HuH-7.5 (cell line): ENCODE measurements at regions not wholly inside any gene's neighbourhood (a gene's known extent, or its start where the extent isn't known, plus 50 kb on each side); places are given as distances from the start of the nearest gene placed in this dataset.
"Not testable (repeated sequence)": the region's sequence is repeated elsewhere in the genome, so short reads cannot be mapped to it uniquely, and the experiment has no call there.

Source experiments
- DNase-seq: peaks from one replicate; pipeline ENCODE4 v3.0.0; 2011; ENCODE audit warnings: low spot score

DNA sequence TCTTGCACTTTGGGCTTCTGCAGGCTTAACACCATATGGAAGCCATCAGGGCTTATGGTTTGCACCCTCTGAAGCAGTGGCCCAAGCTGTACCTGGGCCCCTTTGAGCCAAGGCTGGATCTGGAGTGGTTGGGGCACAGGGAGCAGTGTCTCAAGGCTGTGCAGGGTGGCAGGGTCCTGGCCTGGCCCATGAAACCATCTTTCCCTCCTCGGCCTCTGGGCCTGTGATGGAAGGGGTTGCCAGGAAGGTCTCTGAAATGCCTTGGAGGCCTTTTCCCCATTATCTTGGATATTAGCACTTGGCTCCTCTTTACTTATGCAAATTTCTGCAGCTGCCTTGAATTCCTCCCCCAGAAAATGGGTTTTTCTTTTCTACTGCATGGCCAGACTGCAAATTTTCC lies 134.7 kb upstream of the USP9X start:
- no peak for DNase-seq

DNA sequence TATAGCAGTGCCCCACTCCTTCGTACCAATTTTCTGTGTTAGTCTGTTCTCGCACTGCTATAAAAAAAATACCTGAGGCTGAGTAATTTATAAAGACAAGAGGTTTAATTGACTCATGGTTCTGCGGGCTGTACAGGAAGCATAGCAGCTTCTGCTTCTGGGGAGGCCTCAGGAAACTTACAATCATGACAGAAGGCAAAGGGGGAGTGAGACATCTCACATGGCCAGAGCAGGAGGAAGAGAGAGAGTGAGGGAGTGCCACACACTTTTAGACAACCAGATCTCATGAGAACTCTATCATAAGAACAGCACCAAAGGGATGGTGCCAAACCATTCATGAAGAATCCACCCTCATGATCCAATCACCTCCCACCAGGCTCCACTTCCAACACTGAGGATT lies 133.8 kb upstream of the USP9X start:
- DNase-seq, result not testable (repeated sequence)

GRCh38 chrX:40952855-40953254 lies 132.4 kb upstream of the USP9X start:
- DNase-seq, result no peak

DNA sequence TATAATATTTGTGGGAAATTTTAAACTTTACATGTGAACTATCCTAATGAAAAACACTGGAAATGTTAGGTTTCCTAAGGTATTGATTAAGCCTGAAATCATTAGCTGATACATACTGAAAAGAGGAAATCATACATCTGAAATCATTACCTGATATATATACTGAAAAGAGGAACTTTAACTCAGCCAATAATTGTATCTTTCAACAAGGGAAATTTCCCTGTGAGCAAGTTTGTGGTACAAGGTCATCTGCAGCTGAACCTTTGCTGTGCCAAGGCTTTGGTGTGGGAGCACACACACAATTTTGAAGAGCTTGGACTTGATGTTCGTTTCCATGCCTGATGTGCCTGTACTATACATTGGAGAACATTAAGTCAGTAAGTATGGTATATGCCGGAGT lies 131.9 kb upstream of the USP9X start:
- DNase-seq, result no peak

- no peak for DNase-seq
These were observed 125.2 kb upstream of the USP9X start for GRCh38 chrX:40960041-40960440.

DNA sequence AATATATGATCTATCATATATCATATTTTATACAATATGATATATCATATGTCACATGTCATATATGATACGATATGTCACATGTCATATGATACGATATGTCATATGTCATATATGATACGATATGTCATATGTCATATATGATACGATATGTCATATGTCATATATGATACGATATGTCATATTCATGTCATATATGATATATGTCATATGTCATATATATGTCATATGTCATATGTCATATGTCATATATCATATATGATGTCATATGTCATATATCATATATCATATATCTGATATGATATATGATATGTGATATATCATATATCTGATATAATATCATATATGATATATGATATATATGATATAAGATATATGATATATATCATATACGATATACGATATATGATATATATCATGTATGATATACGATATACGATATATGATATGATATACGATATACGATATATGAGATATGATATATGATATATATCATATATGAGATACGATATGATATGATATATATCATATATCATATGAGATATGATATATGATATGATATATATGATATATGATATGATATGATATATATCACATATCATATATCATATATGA lies 122.3 kb upstream of the USP9X start:
- DNase-seq, result no peak

GRCh38 chrX:40964008-40964407 lies 121.2 kb upstream of the USP9X start:
- no peak for DNase-seq

DNA sequence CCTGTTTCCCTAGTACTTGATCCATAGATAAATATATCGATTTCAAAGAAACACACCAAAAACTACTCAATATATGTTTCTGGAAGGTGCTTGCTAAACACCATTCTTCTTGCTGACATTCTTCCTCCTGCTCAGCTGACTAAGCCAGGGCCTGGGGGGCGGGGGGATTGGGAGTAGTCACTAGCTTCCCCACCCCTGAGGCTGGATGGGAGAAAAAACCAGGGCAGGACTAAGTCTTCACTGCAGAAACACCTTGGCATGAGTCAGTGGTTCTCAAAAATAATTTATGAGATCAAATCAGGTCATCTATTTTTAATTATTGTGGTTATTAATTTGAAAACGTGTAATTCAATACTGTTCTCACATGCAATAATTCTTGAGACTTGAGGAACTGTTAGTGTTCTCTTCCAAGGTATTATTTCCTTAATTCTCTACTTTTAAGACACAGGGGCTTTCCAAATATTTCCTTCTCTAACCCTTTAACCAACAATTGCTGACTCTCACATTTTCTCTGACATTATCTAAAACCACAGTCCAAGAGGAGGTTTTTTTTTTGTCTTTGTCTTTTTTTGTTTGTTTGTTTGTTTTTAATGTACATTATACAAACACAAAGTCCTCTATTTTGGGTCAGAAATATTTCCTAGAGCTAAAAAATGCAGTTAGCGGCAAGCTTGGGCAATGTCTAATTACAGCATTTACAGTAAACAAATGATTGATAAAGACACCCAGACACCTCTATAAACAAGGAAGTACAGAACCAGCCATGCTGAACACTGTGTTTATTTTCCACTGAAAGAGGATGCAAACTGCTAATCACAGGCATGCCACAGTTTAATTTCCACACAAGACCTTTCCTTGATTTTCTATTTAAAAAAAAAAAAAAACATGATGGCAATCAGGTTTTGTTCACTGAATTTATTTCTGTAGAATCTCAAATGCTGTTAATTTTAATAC lies 120.3 kb upstream of the USP9X start:
- DNase-seq, result no peak

DNA sequence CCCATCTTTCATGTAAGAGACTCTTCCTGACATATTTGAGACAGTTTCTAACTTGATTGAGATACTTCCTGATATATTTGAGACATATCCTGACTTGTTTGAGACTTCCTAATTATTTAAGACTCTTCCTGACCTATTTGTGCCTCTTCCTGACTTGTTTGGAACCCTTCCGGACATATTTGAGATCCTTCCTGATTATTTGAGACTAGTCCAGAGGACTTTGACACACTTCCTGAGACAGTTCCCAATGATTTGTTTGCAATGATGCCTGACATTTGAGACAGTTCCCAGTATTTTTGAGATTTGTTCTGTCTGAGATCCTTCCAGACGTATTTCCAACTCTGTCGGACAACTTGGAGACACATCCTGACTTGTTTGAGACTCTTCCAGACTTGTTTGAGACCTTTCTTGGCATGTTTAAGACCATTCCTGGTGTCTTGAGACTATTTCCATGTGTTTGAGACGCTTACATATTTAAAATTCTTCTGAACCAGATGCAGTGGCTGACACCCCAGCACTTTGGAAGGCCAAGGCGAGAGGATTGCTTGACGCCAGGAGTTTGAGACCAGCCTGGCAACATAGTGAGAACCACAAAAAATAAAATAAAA lies 118.9 kb upstream of the USP9X start:
- DNase-seq, result no peak

- no peak for DNase-seq
These were observed 117.1 kb upstream of the USP9X start for GRCh38 chrX:40968180-40968579.

DNA sequence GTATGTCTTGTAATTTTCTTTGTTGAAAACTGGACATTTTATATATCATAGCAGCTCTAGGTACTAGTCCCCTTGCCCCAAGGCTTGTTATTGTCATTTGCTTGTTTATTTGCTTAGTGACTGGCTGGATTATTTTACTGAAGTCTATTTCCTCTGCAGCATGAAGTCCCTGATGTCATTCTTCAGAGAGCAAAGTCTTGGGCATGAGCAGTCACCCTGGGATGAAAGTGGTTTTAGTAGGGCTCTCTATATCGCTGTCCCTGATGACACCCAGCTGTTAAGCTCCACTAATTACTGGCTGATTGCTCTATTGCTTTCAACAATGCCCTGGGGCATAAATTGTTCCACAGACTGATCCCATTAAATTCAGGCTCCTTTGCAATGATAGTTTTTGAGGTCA lies 113.5 kb upstream of the USP9X start:
- no peak for DNase-seq

GRCh38 chrX:40973619-40974018 lies 111.6 kb upstream of the USP9X start:
- no peak for DNase-seq

GRCh38 chrX:40975951-40976350 lies 109.3 kb upstream of the USP9X start:
- DNase-seq, result no peak

- DNase-seq, result no peak
These were observed 108.3 kb upstream of the USP9X start for GRCh38 chrX:40976981-40977380.

GRCh38 chrX:40984962-40985361 lies 100.3 kb upstream of the USP9X start:
- DNase-seq, result no peak

DNA sequence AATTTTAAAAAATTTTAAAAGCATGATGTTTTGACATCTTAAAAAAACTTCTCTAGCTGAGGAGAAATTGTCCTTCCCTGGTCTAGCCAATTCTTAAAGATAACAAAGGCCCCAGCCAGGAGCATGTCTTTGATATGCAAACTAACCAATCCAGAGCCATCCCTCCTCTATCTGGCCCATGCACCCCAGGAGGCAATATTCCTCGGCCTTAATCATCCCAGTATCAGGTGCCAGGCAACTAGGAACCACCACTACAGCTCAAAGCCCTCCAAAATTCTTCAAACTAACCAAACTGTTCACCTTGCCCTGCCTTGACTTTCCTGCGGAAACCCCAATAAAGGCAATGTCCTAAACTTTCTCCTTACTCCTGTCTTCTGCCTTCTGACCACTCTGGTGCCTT lies 97.8 kb upstream of the USP9X start:
- no peak for DNase-seq

DNA sequence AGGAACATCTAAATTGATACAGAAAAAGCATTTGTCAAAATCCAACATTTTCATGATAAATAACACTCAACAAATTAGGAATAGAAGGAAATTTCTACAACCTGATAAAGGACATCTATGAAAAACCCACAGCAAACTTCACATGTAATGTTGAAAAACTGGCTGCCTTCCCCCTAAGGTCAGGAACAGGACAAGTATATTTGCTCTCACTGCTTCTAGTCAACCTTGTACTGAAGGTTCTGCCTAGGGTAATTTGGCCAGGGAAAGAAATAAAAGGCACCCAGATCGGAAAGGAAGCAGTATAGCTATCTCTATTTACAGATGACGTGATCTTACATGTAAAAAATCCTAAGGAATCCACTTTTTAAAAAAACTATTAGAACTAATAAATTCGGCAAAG lies 97.1 kb upstream of the USP9X start:
- DNase-seq, result no peak

GRCh38 chrX:40993395-40993794 lies 91.8 kb upstream of the USP9X start:
- DNase-seq, result not testable (repeated sequence)

- no peak for DNase-seq
These were observed 88.2 kb upstream of the USP9X start for GRCh38 chrX:40996886-40997530.

- no peak for DNase-seq
These were observed 87.1 kb upstream of the USP9X start for GRCh38 chrX:40998123-40998522.

GRCh38 chrX:41001327-41001726 lies 83.9 kb upstream of the USP9X start:
- DNase-seq, result no peak

- no peak for DNase-seq
These were observed 83.2 kb upstream of the USP9X start for GRCh38 chrX:41002026-41002425.
